ENCODE measurements at regions not wholly inside any gene's neighbourhood (a gene's known extent, or its start where the extent isn't known, plus 50 kb on each side); places are given as distances from the start of the nearest gene placed in this dataset.

GRCh38 chr5:89028595-89029285 lies 145.8 kb upstream of the MEF2C start:
- Histone ChIP-seq H3K27me3 (replicated peaks in 1 of 4; ENCODE audit: control insufficient read depth in 3 of 4, extremely low read depth in 1 of 4, insufficient read depth in 3 of 4, low read length in 3 of 4) (no peaks in the 10 kb centered on the region), H4K91ac (replicated peaks; ENCODE audit: insufficient read length, low read length) (no peak overlapping the region), H3K4me2 (ENCODE audit: insufficient read depth in 1 of 2, low read depth in 2 of 2, low read length in 2 of 2) (no peak overlapping the region), H4K8ac (ENCODE audit: extremely low read depth, insufficient read depth, low read length) (no peak overlapping the region), H3K18ac (ENCODE audit: extremely low read depth, low read length) (no peak overlapping the region), H3K23ac (ENCODE audit: insufficient read length) (no peak overlapping the region), H3K14ac (ENCODE audit: insufficient read length) (no peak overlapping the region), H2BK5ac (ENCODE audit: low read depth, low read length) (no peak overlapping the region), H3K9ac (replicated peaks in 1 of 4; ENCODE audit: extremely low read depth in 1 of 4, low read depth in 3 of 4, low read length in 3 of 4) (no peak overlapping the region), H3K79me2 (ENCODE audit: control insufficient read depth in 1 of 2, insufficient read depth in 2 of 2, low read length in 2 of 2) (no peaks in the 10 kb centered on the region), H3K4ac (replicated peaks; ENCODE audit: insufficient read length, low read depth, low read length) (no peak overlapping the region), H2BK120ac (replicated peaks; ENCODE audit: low read depth, low read length) (no peak overlapping the region), H3K4me1 (replicated peaks in 1 of 4; ENCODE audit: control insufficient read depth in 3 of 4, insufficient read depth in 4 of 4, low read length in 3 of 4) (no peaks in the 10 kb centered on the region), H3K9me3 (ENCODE audit: insufficient read depth in 2 of 2, low read depth in 1 of 2, low read length in 1 of 2) (peaks cover 9 to 10% of the 10 kb centered on the region in 2 experiments), H3K4me3 (ENCODE audit: extremely low read depth in 1 of 4, insufficient read depth in 2 of 4, low read depth in 3 of 4, low read length in 4 of 4) (no peak overlapping the region), H3K27ac (ENCODE audit: low read depth, low read length) (no peak overlapping the region), H3K23me2 (ENCODE audit: low read depth, low read length) (no peaks in the 10 kb centered on the region), H3K56ac (replicated peaks; ENCODE audit: insufficient read length, low read depth, low read length) (no peak overlapping the region), H4K5ac (ENCODE audit: insufficient read length, low read depth, low read length) (no peak overlapping the region), H4K20me1 (replicated peaks in 1 of 2; ENCODE audit: control insufficient read depth in 1 of 2, insufficient read depth in 2 of 2, low read length in 2 of 2) (no peaks in the 10 kb centered on the region), H2AK5ac (ENCODE audit: low read depth, low read length) (no peak overlapping the region), H2AFZ (ENCODE audit: low read length) (no peak overlapping the region), H2BK15ac (ENCODE audit: low read length) (no peak overlapping the region), H3K36me3 (ENCODE audit: control insufficient read depth in 2 of 4, insufficient read depth in 4 of 4, low read length in 3 of 4) (no peaks in the 10 kb centered on the region; a peak in 1 of 8 replicates), H2BK20ac (ENCODE audit: low read length) (no peak overlapping the region; the same call in 1 of the 2 replicates), H2BK12ac (ENCODE audit: low read depth, low read length) (no peak overlapping the region), H3K79me1 (ENCODE audit: low read depth, low read length) (no peaks in the 10 kb centered on the region)
- ChIA-PET POLR2A (ENCODE audit: partially characterized antibody) (no interaction called here), CTCF (ENCODE audit: partially characterized antibody) (no interaction called here)
- DNase-seq (ENCODE audit: low read depth in 1 of 2, low spot score in 2 of 2) (no peak), FAIRE-seq (no peak)
- WGBS, 2 experiments (ENCODE audit: extremely low coverage in 1 of 2, insufficient coverage in 1 of 2, insufficient read length in 1 of 2, insufficient replicate concordance in 2 of 2, low coverage in 1 of 2, low lambda C conversion rate in 2 of 2, missing lambda C conversion rate in 1 of 2): 81% methylated on average over 2 of the region's 2 CpGs; no CpG with 5 or more reads in 1 of the 2 experiments
- TF ChIP-seq FOSL1 (IDR thresholded peaks at IDR 0.05; ENCODE audit: insufficient read depth, low read depth, low read length): no peak
- no peak for TF ChIP-seq RBBP5 (IDR thresholded peaks at IDR 0.05; ENCODE audit: borderline replicate concordance, low read depth, low read length)
- TF ChIP-seq SIX5 (IDR thresholded peaks at IDR 0.05; ENCODE audit: low read depth, low read length): no peak
- no peak for TF ChIP-seq TAF7 (optimal IDR thresholded peaks at IDR 0.05; ENCODE audit: borderline replicate concordance, low read depth, low read length)
- no peak for TF ChIP-seq JUND (IDR thresholded peaks at IDR 0.05; ENCODE audit: low read length)
- TF ChIP-seq TEAD4 (IDR thresholded peaks at IDR 0.05; ENCODE audit: low read depth, low read length): no peak
- TF ChIP-seq SUZ12 (IDR thresholded peaks at IDR 0.05; ENCODE audit: low read length): no peak
